ENCODE measurements at regions not wholly inside any gene's neighbourhood (a gene's known extent, or its start where the extent isn't known, plus 50 kb on each side); places are given as distances from the start of the nearest gene placed in this dataset.
"Not testable (repeated sequence)": the region's sequence is repeated elsewhere in the genome, so short reads cannot be mapped to it uniquely, and the experiment has no call there.

DNA sequence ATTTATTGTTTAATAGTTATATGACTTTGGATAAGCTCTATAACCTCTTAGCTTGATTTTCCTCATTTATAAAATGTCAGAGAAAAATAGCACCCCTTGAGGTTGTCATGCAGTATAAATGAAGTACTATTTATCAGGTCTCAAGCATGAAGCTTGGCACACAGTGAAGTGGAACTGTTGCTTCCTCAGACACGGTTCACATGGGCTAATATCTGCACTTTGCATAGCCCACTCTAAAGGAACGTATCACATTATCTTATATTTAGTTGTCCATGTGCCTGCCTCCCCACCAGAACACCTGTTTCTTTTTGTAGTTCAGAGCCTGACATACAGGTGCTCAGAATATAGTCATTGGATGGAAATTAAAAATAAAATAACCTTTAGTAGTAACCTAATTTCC, 273.7 kb downstream of the SOX2 start:
- DNase-seq (ENCODE audit: low read depth in 2 of 2): no peak

GRCh38 chr3:181987736-181988135, 276.0 kb downstream of the SOX2 start:
- no peak for DNase-seq (ENCODE audit: low read depth in 2 of 2)

- no peak for DNase-seq (ENCODE audit: low read depth in 2 of 2)
Measured at GRCh38 chr3:181998828-181999227, 287.1 kb downstream of the SOX2 start.

DNA sequence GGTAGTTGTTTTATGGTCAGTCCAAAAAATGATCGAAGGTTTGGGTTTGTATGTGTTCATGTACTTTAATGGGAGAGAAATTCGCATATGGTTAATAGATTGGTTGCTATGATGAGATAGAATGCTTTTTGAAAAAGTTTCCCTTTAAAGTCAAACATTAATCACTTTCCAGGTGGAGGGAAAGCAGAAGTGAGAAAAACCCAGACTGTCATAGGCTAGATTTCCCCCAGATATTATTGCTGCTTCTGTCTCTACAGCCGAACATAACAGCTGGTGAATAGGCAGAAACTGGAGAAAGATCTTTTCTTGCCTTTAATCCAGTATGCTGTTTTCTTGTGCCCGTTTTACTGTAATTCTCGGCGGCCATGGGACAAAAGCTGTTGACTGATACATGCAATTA, 287.6 kb downstream of the SOX2 start:
- DNase-seq (ENCODE audit: low read depth in 2 of 2): no peak

GRCh38 chr3:182000447-182000846, 288.7 kb downstream of the SOX2 start:
- DNase-seq (ENCODE audit: low read depth in 2 of 2): no peak

DNA sequence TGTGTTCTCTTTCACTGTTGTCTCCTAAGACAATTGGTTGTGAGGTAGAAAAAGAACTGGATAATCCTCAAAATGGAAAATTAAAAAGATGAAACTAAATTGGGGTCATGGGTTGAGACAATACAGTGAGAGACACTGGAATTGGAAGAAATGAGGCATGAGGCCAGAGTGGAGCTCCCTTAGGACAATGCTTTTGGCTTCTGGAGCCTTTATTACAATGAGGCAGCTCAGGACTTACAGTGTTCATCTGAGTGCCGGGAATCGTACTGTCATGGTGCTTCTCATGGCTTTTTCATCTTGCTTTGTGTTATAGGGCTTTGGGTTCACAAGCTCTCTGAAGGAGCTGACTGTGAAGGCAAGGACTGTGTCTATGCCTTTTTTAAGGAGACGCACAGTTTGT, 293.5 kb downstream of the SOX2 start:
- no peak for DNase-seq (ENCODE audit: low read depth in 2 of 2)

DNA sequence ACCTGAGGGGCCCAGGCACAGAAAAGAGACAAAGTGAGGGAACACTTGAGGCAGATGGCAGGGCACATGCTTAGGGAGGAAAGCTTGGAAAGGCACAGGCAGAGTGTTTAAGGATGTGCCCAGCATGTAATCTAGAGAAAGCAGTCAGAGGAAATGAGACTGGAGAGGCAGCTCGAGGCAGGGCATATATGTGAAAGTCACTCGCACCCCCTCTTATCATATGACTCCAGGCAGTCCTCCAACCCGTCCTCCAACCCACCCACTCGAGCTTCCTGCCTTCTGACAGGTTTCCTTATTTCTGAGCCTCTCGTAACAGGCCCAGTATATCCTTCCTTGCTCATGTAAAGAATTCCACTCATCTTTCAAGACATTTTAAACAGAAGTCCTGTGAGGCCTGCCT, 294.0 kb downstream of the SOX2 start:
- DNase-seq (ENCODE audit: low read depth in 2 of 2): no peak

- DNase-seq (ENCODE audit: low read depth in 2 of 2): no peak
Measured at GRCh38 chr3:182006431-182006830, 294.7 kb downstream of the SOX2 start.

GRCh38 chr3:182007441-182007840, 295.7 kb downstream of the SOX2 start:
- no peak for DNase-seq (ENCODE audit: low read depth in 2 of 2)

GRCh38 chr3:182018361-182018760, 306.6 kb downstream of the SOX2 start:
- DNase-seq (ENCODE audit: low read depth in 2 of 2): no peak

DNA sequence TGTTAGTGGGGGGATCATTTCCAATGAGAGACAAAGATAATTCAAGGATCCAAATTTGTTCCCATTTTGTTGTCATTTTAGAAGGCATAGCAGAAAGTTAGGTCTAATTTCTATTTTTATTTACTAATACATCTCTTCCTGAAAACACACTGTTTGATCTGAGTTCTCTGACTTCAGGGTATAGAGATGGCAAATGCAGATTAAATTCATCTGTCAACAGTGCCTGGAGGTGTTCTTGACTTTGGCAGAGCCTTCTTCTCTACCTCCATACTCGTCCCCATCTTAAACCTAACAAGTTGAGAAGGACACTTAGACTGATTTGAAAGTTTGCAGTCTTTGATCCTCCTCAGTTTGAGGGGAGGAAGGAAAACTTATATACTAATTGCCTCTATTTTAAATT, 308.2 kb downstream of the SOX2 start:
- DNase-seq (ENCODE audit: low read depth in 2 of 2): no peak

DNA sequence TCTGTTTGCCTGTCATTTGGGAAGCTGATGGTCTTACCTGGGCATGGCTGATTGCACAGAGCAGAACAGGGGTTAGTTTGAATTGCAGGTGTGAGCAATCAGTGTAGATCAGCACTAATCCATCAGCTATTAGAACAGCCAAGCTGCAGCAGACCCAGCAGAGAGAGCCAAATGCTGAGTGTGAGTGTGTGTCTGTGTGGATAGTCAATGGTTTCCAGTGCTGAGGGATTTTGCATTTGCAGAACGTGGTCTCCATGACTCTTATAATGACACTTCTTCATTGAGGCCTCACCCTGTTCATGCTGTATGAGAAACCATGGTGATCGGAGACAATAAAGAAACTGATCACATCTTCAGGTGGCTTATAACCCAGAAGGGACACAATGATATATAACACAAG, 312.1 kb downstream of the SOX2 start:
- no peak for DNase-seq (ENCODE audit: low read depth in 2 of 2)

DNA sequence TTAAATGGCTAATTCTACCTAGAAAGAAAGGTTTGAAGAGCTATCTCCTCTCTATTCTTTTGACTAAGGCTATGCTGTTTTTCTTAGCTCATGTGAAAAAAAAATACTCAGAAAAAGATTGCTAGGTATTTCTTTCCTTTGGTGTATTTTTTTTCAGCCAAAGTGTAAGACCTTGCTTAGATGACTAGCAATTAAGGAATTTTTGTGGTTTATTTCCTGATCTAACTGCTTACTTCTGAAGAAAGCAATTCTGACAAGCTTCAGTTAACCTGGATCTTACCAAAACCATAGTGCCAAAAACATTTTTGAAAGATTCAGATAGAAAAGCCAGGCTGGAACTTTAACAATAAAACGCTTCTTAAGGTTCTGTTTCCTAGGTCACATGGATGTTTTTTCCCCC, 315.6 kb downstream of the SOX2 start:
- no peak for DNase-seq (ENCODE audit: low read depth in 2 of 2)

DNA sequence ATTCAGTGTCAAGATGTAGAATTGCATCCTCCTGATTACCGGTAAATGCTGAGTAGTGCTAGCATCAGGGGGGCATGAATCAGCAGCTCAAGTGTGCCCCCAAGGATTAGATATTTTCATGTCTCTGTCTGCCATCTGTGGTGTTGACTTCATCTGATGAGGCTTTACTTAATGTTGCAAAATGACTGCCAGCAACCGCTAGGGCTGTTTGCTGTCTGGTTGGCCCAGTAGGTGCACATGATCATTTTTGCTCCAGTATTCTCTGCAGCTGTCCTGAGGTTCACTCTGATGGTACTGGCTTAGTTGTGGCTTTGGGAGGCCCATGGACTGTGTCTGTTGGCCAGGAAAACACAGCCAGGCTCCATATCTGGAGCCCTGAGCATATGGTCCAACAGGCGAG, 316.4 kb downstream of the SOX2 start:
- no peak for DNase-seq (ENCODE audit: low read depth in 2 of 2)

- DNase-seq (ENCODE audit: low read depth in 2 of 2): not testable (repeated sequence)
Measured at GRCh38 chr3:182034231-182034630, 322.5 kb downstream of the SOX2 start.

- no peak for DNase-seq (ENCODE audit: low read depth in 2 of 2)
Measured at GRCh38 chr3:182035324-182035723, 323.6 kb downstream of the SOX2 start.

- DNase-seq (ENCODE audit: low read depth in 2 of 2): no peak
Measured at GRCh38 chr3:182036382-182036781, 324.7 kb downstream of the SOX2 start.

GRCh38 chr3:182041668-182042291, 330.1 kb downstream of the SOX2 start:
- no peak for DNase-seq (ENCODE audit: low read depth in 2 of 2)

DNA sequence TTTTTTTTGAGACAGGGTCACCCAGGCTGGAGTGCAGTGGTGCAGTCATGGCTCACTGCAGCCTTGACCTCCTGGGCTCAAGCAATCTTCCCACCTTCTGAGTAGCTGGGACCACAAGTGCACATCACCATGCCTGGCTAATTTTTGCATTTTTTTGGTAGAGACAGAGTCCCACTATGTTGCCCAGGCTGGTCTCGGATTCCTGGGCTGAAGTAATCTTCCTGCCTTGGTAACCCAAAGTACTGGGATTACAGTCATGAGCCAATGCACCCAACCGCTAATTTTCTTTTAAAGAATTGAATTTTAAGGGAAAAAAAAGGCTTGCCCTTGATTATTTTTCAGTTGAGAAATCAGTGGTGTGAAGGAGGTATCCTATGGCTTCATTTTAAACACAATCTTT, 334.0 kb downstream of the SOX2 start:
- no peak for DNase-seq (ENCODE audit: low read depth in 2 of 2)

- DNase-seq (ENCODE audit: low read depth in 2 of 2): no peak
Measured at GRCh38 chr3:182046166-182046764, 334.5 kb downstream of the SOX2 start.

- DNase-seq (ENCODE audit: low read depth in 2 of 2): no peak
Measured at GRCh38 chr3:182050932-182051331, 339.2 kb downstream of the SOX2 start.

- DNase-seq (ENCODE audit: low read depth in 2 of 2): no peak
Measured at GRCh38 chr3:182052332-182052731, 340.6 kb downstream of the SOX2 start.

DNA sequence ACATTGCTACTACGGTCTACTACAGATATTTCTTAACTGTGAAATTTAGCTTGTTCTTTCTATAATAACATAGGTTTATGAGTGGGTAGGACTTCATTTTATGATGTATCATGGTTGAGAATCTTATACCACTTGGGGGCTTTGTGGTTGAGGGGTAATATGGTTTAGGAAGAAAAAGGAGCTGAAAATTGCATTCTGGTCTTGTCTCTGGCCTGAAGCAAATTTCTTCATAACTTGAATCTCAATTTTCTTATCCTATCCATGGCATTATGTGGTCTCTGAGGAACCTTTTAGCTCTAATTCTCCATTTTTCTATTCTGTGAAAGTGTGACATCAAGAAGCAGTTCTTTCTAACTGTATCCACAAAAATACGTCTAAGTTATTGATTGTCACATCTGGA, 341.0 kb downstream of the SOX2 start:
- no peak for DNase-seq (ENCODE audit: low read depth in 2 of 2)

DNA sequence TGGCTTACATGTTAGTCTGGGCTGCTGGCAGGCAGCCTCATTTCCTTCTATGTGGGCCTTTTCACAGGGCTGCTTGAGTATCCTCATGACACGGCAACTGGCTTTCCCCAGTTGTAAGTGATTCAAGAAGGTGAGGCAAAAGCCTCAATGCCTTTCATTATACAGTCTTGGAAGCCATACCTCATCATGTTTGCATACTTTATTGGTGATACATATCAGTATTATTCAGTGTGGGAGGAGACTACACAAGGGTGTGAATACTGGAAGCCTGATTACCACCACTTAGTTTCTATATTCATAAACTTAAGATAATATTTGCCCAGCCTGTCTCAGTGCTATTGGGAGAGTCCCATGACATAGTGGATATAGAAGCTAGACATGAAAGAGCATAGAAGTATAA, 346.8 kb downstream of the SOX2 start:
- DNase-seq (ENCODE audit: low read depth in 2 of 2): no peak
